22Rv1 (cell line): ENCODE measurements at regions not wholly inside any gene's neighbourhood (a gene's known extent, or its start where the extent isn't known, plus 50 kb on each side); places are given as distances from the start of the nearest gene placed in this dataset.

Experiments
- ZFX ChIP-seq: fragments of 450-650 bp; IDR thresholded peaks from 2 replicates; pipeline ENCODE4 v1.6.1; 2017; ENCODE audit warnings: antibody characterized with exemption, borderline replicate concordance
- TF ChIP-seq, protein P1 (sequence below): fragments of 450-650 bp; IDR thresholded peaks from 2 replicates; pipeline ENCODE4 v1.5.1; 2017; ENCODE audit warnings: mild to moderate bottlenecking

DNA sequence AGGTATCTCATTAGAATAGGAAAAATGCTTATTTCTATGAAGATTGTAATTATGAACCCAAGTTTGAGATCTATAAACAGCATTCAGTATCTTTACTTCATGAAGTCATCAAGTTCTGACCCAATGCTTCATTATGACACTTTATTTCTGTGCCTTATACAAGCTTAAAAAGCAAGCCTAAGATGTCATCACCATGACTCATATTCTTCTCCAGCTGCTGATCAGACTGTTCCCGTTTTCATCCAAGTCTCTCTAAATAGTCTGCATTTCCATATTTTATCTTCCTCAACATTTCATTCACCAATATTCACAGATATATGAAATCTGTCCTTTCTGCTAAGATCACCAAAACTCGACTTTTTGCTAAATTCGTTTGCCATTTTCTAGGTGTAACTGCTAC, 1247.2 kb upstream of the PRR20A start:
- TF ChIP-seq, protein P1, sequence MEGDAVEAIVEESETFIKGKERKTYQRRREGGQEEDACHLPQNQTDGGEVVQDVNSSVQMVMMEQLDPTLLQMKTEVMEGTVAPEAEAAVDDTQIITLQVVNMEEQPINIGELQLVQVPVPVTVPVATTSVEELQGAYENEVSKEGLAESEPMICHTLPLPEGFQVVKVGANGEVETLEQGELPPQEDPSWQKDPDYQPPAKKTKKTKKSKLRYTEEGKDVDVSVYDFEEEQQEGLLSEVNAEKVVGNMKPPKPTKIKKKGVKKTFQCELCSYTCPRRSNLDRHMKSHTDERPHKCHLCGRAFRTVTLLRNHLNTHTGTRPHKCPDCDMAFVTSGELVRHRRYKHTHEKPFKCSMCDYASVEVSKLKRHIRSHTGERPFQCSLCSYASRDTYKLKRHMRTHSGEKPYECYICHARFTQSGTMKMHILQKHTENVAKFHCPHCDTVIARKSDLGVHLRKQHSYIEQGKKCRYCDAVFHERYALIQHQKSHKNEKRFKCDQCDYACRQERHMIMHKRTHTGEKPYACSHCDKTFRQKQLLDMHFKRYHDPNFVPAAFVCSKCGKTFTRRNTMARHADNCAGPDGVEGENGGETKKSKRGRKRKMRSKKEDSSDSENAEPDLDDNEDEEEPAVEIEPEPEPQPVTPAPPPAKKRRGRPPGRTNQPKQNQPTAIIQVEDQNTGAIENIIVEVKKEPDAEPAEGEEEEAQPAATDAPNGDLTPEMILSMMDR: no peak
- no peak for TF ChIP-seq ZFX
